ENCODE measurements at regions not wholly inside any gene's neighbourhood (a gene's known extent, or its start where the extent isn't known, plus 50 kb on each side); places are given as distances from the start of the nearest gene placed in this dataset.

DNA sequence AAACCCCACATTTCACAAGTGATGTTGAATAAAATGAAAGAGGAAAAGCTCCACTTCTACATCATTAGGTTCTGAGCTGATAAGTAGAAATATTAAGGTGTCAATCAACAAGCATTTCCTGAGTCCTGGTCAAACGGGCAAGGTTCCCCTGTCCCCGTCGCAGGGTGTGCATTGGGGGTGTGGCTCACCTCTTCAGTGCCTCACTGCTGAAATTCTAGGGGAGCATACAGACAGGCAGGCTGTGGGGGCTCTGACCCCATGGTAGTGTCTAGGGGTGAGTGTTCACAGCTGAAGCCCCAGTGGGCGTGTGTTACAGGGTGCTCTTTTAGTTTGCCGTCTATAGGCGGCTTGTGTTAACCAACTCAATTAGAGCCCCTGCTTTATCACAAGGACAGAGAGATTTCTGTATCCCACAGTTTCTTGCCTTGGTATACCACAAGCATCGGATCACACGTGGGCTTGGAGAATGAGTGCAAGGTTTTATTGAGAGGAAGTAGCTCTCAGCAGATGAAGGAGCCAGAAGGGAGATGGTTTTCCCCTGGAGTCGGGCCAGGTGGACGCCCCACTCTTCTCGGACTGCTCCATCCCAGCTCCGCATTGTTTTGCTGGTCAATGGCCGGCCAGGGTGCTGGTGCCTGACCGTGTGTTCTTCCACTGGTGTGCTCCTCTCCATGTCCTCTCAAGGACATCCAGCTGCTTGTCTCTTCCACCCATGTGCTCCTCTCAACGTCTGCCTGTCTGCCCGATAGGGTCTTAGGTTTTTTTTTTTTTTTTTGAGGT, 238.2 kb upstream of the NLRP1 start:
- no peak for DNase-seq

DNA sequence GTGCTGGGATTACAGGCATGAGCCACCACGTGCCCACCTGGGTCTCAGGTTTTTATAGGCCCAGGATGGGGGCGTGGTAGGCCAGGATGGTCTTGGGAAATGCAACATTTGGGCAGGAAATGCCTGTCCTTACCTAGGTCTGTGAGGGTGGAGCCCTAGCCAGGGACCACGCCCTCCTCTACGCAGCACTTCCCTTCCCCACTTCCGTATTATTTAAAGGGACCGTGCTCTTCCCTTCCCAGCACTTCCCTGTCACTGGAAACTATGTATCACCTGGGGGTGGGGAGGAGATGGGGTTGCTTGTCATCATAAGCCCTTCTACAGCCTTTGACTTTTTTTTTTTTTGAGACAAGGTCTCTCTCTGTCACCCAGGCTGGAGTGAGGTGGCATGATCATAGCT, 238.9 kb upstream of the NLRP1 start:
- DNase-seq: no peak

DNA sequence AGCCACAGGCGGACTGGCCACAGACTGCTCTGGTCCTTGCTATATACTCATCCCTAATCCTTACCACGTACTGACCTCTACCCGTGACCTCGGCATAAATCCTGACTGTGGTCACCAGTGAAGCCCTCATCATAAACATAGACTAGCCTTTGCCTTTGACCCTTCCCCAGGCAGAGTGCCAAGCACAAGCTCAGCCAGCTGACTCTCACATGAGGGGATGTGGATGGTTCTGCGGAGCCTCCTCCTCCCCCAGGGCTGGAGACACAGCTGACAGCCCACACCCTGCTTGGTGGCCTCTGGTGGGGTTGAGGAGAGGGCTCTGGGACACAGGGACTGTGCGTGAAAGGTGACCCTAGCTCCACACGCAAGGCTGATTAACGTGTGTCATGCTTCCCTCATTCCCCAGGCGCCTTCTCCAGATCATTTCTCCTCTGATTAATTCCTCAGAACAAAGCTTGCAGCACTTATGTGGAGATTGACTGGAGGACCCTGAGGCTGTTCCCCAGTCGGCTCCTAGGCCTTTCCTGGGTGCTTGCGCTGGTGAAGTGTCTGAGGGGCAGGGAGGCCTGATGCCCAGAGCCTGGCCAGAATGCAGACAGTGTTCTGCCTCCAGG, 241.5 kb upstream of the NLRP1 start:
- no peak for DNase-seq

DNA sequence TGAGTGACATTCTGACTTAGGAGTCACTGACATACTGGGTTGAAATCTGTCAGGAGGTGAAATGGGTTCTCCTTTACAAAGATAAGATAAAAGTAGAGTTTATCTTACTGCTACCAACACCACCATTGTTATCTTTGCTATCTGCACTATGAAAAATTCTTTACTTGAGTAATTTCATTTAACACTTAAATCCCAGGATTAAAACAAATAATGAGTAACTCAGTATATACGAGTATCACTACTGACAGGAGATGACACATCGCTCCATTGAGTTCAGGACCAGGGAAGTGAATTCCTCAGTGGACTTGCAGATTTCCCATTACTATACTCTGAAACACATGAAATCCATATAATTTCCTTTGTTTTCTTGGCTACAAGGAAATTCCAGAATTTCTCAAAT, 242.1 kb upstream of the NLRP1 start:
- DNase-seq: no peak

DNA sequence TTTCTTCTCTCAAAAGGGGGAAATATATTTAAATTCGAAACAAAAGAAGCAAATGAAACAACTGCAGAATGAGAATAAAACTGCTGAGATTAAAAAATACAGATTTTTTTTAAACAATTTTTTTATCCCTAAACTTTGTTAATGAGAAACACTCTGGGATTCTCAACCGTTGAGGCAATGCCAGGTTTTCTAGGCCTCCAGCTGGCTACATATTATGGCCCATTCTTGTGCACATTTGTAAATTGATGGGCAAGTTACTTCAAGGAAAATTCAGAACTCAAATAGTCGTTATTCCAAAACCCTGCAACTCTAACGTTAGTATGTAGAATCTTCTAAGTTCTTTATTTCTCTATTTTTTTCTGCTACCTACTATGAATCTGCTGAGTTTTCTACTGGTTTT, 239.3 kb upstream of the WSCD1 start:
- DNase-seq: no peak

DNA sequence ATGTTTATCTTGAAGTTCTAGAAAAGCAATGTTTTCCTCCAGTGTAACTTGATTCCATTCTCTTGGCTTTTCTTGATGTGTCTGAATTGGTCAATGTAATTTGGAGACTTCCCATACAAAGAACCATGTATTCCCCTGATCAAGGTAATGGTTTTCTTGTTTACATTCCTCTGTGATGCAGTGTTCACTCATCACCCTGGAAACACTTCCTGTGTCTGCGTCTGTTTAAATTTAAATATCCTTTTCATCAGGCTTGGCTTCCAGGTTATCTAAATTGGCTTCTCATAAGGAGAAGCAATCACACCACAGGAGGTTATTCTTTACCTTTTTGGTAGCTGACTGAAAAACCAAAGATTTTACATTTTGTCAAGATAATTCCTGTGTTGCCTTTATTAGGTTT, 237.3 kb upstream of the WSCD1 start:
- no peak for DNase-seq

DNA sequence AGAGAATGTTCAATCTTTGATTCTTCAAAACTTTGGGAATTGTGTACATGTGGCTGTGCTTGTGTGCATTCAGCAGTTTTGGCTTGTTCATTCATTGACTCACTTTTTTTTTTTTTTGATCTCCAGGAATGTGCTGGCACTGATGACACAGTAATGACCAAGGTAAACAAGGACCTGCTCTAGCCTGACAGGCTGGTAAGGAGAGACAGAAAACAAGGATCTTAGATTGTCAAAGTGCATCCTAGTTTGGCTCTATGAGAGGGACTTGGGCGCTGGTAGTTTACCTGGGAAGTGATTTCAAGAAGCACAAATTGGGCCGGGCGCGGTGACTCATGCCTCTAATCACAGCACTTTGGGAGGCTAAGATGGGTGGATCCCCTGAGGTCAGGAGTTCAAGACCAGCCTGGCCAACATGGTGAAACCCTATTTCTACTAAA, 233.1 kb upstream of the WSCD1 start:
- DNase-seq: no peak

DNA sequence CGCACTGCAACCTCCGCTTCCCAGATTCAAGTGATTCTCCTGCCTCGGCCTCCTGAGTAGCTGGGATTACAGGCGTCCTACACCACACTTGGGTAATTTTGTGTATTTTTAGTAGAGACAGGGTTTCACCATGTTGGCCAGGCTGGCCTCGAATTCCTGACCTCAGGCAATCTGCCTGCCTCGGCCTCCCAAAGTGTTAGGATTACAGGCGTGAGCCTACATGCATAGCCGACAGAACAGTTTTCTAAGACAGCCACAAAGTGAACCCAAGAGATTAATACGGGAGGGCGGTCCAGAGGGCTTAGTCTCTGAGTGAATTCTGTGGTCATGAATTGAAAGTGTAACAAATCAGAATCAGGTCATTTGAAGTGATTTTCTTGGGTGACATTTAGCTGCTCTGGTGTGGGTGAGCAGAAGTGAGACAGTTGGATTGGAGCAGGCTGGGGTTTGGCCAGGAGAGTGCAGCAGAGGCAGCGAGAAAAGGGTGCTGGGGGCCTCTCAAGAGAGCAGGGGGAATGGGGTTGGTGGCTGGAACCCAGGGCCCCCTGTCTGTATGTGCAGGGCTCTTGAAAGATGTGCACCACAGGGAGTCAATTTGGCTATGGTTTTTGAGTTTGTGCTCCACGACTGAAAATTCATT, 231.4 kb upstream of the WSCD1 start:
- no peak for DNase-seq

DNA sequence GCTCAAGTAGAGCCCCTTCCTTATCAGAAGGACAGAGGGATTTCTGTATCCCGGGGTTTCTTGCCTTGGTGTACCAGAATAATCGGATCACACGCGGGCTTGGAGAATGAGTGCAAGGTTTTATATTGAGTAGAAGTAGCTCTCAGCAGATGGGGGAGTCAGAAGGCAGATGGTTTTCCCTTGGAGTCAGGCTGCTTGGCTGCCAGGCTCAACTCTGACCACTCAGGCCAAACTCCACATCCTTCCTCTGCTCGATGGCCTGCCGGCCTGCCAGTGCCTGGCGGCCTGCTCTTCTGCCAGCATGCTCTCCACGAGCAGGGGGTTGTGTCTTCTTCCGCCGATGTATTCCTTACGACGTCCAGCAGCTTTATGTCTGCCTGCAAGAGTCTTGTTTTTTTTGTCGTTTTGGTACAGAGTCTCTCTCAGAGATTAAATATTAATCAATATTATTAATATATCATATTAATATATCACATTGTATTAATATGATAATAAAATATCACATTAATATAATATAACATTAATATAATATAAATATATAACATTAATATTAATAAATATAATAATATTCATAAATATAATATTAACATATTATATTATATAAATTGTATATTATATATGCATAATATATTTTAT, 229.2 kb upstream of the WSCD1 start:
- DNase-seq: no peak

DNA sequence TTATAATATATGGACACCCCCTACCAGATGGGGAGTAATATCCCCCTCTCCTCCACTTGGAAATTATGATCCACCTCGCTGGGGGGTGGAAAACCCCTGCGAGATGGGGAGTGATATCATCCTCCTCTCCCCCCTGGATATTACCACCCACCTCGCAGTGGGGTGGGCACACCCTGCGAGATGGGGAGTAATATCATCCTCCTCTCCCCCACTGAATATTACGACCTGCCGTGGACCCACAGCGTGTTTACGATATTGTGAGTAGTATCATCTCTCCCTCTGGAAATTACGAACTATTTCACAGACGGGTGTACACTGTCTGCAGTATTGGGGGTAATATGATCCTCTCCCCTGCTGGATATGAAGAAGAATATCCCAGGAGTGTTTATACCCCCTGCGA, 228.3 kb upstream of the WSCD1 start:
- no peak for DNase-seq

DNA sequence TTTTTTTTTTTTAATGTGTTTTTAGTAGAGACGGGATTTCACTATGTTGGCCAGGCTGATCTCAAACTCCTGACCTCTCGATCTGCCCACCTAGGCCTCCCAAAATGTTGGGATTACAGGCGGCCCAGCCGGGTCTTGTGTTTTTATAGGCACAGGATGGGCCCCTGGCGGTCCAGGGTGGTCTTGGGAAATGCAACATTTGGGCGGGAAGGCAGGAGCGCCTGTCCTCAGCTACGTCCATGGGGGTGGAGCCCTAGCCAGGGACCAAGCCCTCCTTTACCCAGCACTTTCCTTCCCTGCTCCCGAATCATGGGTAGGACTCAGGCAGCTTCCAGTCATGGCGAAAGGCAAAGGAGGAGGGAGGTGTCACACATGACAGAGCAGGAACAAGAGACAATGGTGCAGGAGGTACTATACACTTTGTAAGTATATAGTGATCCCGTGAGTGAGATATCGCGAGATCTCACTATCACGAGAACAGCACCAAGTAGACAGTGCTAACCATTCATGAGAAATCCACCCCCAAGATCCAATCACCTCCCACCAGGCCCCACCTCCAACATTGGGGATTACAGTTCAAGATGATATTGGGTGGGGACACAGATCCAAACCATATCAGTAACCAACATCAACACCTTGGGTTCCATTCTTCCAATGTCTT, 226.7 kb upstream of the WSCD1 start:
- no peak for DNase-seq

DNA sequence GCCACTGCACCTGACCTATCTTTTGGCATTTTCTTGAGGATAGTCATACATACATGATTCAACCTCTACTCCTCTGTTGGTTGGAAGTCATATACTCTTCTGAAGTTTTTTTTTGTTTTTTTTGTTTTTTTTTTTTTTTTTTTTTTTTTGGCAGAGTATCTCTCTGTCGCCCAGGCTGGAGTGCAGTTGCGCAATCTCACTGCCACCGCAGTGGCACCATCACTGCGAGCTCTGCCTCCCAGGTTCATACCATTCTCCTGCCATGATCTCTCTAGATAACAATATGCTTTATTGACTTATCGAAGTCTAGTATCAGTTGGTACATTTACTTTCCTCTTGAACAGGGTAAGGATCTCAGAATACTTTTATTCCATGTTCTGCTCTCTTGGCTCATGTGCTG, 224.2 kb upstream of the WSCD1 start:
- no peak for DNase-seq

DNA sequence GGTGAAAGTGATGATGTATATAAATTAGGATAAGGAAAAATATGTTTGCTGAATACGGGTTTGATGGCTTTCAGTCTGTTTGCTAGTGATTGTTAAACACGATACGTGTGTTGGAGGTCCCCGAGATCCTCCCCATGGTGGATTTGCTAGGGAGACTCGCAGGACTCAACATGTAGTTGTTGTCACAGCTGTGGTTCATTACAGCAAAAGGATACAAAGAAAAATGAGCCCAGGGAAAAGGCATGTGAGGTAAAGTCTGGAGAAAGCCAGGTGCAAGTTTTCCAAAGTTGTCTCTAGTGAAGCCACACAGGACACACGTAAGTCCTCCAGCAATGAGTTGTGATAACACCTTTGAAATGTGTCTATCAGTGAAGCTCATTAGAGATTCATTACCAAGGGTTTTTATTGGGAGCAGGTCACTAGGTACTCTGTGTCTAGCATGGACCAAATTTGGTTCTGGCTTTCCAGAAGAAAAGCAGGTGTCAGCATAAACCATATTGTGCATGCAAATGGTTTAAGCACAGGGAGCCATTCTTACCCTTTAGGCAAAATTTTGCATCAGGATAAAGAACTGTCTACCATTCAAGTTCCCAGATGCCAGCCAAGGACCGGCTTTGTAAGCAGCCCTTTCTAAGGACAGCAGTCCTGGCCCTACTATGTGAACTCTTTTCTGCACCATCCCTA, 215.2 kb upstream of the WSCD1 start:
- no peak for DNase-seq

DNA sequence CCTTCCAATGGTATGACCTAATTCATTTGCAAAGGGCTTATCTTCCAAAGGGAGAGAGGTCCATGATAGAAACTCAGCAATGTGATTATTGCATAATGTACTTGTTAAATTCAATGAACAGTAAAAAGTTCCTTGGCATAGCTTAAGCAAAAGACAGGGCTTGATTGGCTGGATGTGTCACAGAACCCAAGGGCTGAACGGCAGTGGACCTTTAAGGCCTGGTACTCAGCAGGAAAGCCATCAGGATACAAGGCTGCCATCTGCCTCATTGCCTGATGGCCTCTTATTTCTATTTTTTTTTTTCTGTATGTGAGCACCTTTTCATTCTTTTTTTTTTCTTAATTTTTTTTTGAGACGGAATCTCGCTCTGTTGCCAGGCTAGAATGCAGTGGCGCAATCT, 208.9 kb upstream of the WSCD1 start:
- DNase-seq: no peak

DNA sequence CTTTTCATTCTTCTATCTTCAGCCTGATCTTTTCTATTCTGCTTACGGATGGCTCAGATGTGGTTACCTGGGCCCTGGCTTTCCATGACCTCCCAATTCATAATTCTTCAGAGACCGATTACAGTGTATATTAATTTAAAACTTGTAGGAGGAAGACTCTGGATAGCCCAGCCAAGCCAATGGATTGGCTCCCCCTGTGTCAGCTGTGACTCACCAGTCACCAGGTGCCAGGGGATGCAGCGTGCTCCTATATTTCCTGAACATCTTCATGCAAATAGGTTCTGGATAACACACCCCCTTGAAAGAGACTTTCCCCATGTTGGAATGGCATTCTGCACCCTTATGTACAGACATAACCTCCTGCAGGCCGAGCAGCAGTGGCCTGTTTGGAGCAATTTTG, 208.3 kb upstream of the WSCD1 start:
- DNase-seq: no peak

DNA sequence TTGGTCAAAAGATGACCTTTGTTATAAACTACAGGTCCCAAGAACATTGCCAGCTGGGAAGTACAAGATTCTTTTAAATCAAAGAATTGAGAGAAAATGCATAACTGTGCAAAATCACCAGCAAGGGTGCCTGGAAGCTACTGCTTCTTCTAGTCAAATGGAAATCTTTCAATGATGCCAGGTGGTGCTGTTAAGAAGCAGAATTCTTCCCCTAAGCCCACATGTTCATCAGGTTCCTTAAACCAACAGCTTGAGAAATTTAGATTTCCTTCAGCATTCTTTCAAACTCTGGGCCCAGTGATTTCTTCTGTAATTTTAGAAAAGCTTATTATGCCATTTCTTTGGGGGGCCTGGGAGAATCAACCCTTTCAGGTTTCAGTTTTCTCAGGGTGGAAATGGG, 207.8 kb upstream of the WSCD1 start:
- no peak for DNase-seq

DNA sequence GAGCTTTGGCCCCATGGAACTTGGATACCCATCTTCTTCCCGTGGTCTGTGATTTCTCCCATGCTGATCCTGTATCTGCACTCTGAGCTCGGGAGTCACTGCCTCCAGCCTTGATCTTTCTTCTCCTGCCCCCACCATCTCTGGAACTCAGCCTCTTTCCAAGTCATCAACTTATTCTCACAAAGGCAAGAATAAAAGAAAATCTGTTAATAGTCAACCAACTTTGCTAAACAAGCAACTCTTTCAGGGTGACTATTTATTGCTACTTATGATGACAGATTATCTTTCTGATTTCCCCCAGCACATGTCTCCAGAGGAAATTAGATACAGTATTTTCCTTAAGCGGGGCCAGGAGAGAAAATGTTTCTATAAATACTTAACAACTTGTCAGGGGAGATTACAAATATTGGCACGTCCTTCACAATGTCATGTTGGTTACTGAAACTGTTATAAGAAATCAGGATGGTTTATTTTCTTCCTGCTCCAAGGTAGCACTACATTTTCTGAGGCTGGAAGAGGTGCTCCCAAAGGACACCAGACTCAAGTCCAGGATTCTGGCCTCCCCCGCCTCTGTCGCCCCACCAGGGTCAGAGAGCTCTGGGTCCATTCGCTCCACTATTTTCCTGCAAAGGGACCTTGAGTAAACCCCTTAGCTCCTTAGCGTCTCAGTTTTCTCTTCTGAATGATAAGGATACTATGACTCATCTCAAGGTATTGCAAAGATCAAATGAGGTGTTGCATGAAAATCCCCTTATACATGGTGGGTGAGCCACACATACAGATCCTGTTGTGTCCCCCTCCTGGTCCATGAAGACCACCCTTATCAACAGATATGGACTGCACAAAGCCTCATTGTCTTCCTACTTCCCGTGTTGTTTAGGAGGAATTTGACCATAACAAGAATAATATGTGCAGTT, 205.2 kb upstream of the WSCD1 start:
- DNase-seq: no peak

DNA sequence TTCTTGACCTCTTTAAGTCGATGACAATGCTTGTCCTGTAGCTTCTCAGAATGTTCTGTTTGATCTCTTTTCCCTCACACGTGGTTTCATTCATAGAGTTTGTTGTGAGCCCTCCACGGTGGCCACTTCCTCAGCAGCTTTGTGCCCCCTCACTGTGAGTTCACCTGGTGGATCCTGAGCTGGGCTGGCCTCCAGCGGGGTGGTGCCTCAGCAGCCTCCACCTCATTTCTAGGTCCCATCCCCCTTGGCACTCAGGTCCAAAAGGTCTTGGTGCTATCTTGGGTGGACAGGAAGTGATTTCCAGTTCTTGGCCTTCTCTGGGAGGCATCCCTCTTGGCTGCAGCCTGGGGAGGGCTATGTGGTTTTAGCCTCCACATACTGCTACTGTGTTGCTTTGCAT, 203.2 kb upstream of the WSCD1 start:
- DNase-seq: no peak

DNA sequence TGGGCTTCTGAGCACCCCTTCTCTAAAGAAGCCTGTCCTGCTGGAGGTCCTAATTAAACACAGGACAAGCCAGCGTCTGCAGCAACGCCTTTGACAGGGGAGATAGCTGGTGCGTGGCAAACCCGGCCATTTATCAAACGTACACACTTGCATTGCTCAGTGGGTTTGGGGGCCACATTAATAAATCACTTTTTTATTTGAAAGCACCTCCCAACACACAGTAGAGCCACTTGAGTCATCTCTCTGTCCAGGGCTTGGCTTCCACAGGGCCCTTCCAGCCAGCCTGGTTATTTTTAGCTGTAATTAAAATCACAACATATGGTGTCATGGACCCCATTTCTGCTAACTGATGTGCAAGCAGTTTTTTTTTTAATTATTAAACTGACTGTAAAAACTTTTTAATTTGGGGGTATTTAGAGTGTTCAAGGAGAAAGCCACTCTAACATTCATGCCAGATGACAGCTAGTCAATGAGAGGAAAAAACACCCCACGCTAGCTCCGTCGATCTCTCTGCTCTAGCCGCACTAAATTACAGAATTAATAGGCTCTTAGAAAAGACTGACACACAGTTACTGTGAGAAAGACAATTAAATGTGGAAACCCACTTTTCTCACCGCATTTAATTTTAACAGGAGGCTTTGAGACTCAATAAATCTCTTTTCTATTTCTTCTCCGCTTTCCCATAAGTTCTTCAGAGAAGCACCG, 201.0 kb upstream of the WSCD1 start:
- no peak for DNase-seq

DNA sequence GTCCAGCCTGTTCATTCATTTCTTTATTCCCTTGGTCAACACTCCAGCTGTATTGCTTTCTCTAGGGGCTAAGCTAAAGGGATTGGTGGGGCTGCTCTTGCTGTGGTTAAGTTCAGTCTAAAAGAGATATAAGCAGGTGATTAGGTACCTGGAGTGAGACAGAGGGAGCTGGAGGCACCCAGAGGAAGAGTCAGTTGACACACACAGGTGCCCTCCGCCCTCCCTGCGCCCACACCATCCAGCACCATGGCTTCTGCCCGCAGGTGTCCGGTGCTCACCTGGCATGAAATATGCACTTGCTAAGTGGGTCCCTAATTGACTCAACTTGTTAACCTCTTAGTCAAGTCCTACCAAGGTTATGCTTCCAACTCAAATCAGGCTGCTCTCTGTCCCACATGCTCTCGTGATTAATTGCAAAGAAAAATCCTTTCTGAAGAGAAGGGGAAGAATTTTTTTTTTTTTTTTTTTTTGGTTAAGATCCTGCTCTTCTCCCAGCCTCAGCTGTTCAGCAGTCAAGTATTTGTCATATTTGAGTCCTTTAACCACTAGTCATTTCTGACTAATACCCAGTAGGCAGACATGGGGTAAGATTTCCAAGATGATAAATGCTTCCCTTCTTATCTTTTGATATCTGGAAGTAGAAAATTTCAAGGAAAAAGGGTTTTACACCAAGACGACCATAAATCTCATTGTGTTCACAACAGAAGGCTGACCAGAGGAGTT, 199.8 kb upstream of the WSCD1 start:
- no peak for DNase-seq

All from stimulated activated CD4-positive, alpha-beta T cell treated with anti-CD3 and anti-CD28 coated beads, Interleukin-2, amount 100 ng/mL, for 48 hours (primary cell).